ENCODE measurements at regions not wholly inside any gene's neighbourhood (a gene's known extent, or its start where the extent isn't known, plus 50 kb on each side); places are given as distances from the start of the nearest gene placed in this dataset.

- Histone ChIP-seq H3K27me3 (no peaks in the 10 kb centered on the region), H3K9me3 (no peaks in the 10 kb centered on the region), H3K4me1 (no peaks in the 10 kb centered on the region), H3K27ac (no peak overlapping the region), H3K36me3 (replicated peaks in 1 of 2; ENCODE audit: insufficient read depth in 1 of 2, low read depth in 2 of 2) (no peaks in the 10 kb centered on the region), H3K4me3 (no peak overlapping the region)
- 70 to 77% methylated on average over 8 of the region's 8 CpGs for WGBS, 2 donors
- no peak for ATAC-seq
- no peak for DNase-seq
- TF ChIP-seq CTCF (IDR thresholded peaks at IDR 0.05): no peak
- intact Hi-C loops (cut with DNase I): no loop called here
These were observed 184.7 kb downstream of the COPRS start for GRCh38 chr17:31674305-31674704.

- H3K4me1 ChIP-seq: no peaks in the 10 kb centered on the region
- H3K36me3 ChIP-seq (replicated peaks in 1 of 2; ENCODE audit: insufficient read depth in 1 of 2, low read depth in 2 of 2): no peaks in the 10 kb centered on the region
- H3K27ac ChIP-seq: no peak overlapping the region
- no peaks in the 10 kb centered on the region for H3K27me3 ChIP-seq
- no peak overlapping the region for H3K4me3 ChIP-seq
- ATAC-seq (no peak), DNase-seq (no peak)
- no peak for TF ChIP-seq POLR2A (IDR thresholded peaks at IDR 0.05)
- no peak for TF ChIP-seq CTCF (IDR thresholded peaks at IDR 0.05)
- intact Hi-C loops (cut with DNase I): no loop called here
- H3K9me3 ChIP-seq: no peaks in the 10 kb centered on the region
- 59 to 75% methylated on average over 8 of the region's 8 CpGs for WGBS, 2 donors
These were observed 186.0 kb downstream of the COPRS start for GRCh38 chr17:31673076-31673475.

GRCh38 chr17:31672161-31672819 lies 186.8 kb downstream of the COPRS start:
- H3K27me3 ChIP-seq: no peaks in the 10 kb centered on the region
- intact Hi-C loops (cut with DNase I): no loop called here
- 45 to 49% methylated on average over 7 of the region's 7 CpGs for WGBS, 2 donors
- ATAC-seq (no peak), DNase-seq (no peak)
- no peaks in the 10 kb centered on the region for H3K9me3 ChIP-seq
- no peaks in the 10 kb centered on the region for H3K36me3 ChIP-seq (replicated peaks in 1 of 2; ENCODE audit: insufficient read depth in 1 of 2, low read depth in 2 of 2)
- TF ChIP-seq CTCF (IDR thresholded peaks at IDR 0.05) (no peak), POLR2A (IDR thresholded peaks at IDR 0.05) (no peak)
- no peak overlapping the region for H3K27ac ChIP-seq
- no peak overlapping the region for H3K4me3 ChIP-seq
- no peaks in the 10 kb centered on the region for H3K4me1 ChIP-seq

GRCh38 chr17:31663576-31663975 lies 195.5 kb downstream of the COPRS start:
- H3K36me3 ChIP-seq (replicated peaks in 1 of 2; ENCODE audit: insufficient read depth in 1 of 2, low read depth in 2 of 2): no peaks in the 10 kb centered on the region
- H3K27me3 ChIP-seq: no peaks in the 10 kb centered on the region
- 76 to 81% methylated on average over 2 of the region's 2 CpGs for WGBS, 2 donors
- H3K27ac ChIP-seq: no peak overlapping the region
- H3K4me3 ChIP-seq: no peak overlapping the region
- ATAC-seq (no peak), DNase-seq (no peak)
- intact Hi-C loops (cut with DNase I): no loop called here
- H3K4me1 ChIP-seq: no peaks in the 10 kb centered on the region
- TF ChIP-seq POLR2A (IDR thresholded peaks at IDR 0.05) (no peak), CTCF (IDR thresholded peaks at IDR 0.05) (no peak)
- H3K9me3 ChIP-seq: peaks cover 0 to 20% (median 3%) of the 10 kb centered on the region in 3 donors

- TF ChIP-seq POLR2A (IDR thresholded peaks at IDR 0.05) (no peak), CTCF (IDR thresholded peaks at IDR 0.05) (no peak)
- Histone ChIP-seq H3K36me3 (replicated peaks in 1 of 2; ENCODE audit: insufficient read depth in 1 of 2, low read depth in 2 of 2) (no peaks in the 10 kb centered on the region), H3K4me3 (no peak overlapping the region), H3K27ac (no peak overlapping the region), H3K9me3 (peaks cover 0 to 20% (median 3%) of the 10 kb centered on the region in 3 donors), H3K4me1 (no peaks in the 10 kb centered on the region), H3K27me3 (no peaks in the 10 kb centered on the region)
- no peak for ATAC-seq
- WGBS, 2 donors: 66 to 73% methylated on average over 3 of the region's 3 CpGs
- no peak for DNase-seq
- intact Hi-C loops (cut with DNase I): no loop called here
These were observed 198.4 kb downstream of the COPRS start for GRCh38 chr17:31660684-31661083.
